ENCODE measurements at regions not wholly inside any gene's neighbourhood (a gene's known extent, or its start where the extent isn't known, plus 50 kb on each side); places are given as distances from the start of the nearest gene placed in this dataset.
A peak's percentile ranks its signal among the peaks of the same experiment; 100 is the strongest.

GRCh38 chr22:49548356-49549202, 279.1 kb downstream of the BRD1 start:
- DNase-seq (ENCODE audit: low read depth, low spot score) (no peak), ATAC-seq (peak; percentile 46; the same call in 1 of the 2 replicates)
- BruUV-seq (replicated peaks): no TSS peak
- Histone ChIP-seq H3K4me3 (replicated peaks in 1 of 2; ENCODE audit: low read depth in 1 of 2, low read length in 2 of 2) (no peak overlapping the region), H3K9me3 (ENCODE audit: control insufficient read depth in 1 of 2, insufficient read depth in 1 of 2, low read depth in 1 of 2, low read length in 2 of 2) (no peaks in the 10 kb centered on the region), H3K79me2 (ENCODE audit: insufficient read depth, low read length) (no peaks in the 10 kb centered on the region), H3K36me3 (ENCODE audit: control insufficient read depth in 1 of 2, insufficient read depth in 2 of 2, low read length in 2 of 2) (no peaks in the 10 kb centered on the region), H3K27me3 (ENCODE audit: insufficient read depth, low read length) (no peaks in the 10 kb centered on the region), H3K9me2 (ENCODE audit: insufficient read depth) (no peaks in the 10 kb centered on the region), H3K4me2 (ENCODE audit: low read length) (no peak overlapping the region), H4K20me1 (ENCODE audit: insufficient read depth) (no peaks in the 10 kb centered on the region), H3K9ac (ENCODE audit: low read length) (no peak overlapping the region), H3K27ac (ENCODE audit: low read depth, low read length) (no peak overlapping the region), H3K4me1 (ENCODE audit: control insufficient read depth in 1 of 2, insufficient read depth in 2 of 2, low read length in 2 of 2) (no peaks in the 10 kb centered on the region), H2AFZ (ENCODE audit: low read depth, low read length, poor library complexity, severe bottlenecking) (no peak overlapping the region)
- ChIA-PET RAD21 (ENCODE audit: low non-redundant PET in 1 of 2, low total read pairs in 2 of 2, uncharacterized antibody in 2 of 2, unreplicated experiment in 2 of 2) (no interaction called here), CTCF (interaction anchor here (3.6 kb wide), 1 partner anchor 115 kb away, joined by 17 read pairs; no protein-coding TSS in a partner anchor), POLR2A (no interaction called here)
- intact Hi-C loops (cut with micrococcal nuclease): no loop called here
- TF ChIP-seq TCF7L2 (IDR thresholded peaks at IDR 0.05; ENCODE audit: borderline replicate concordance, extremely low read depth, insufficient read depth, insufficient read length) (no peak), POLR2A (IDR thresholded peaks at IDR 0.05; ENCODE audit: borderline replicate concordance, extremely low read depth, insufficient read depth, insufficient read length) (no peak), EZH2phosphoT487 (IDR thresholded peaks at IDR 0.05; ENCODE audit: borderline replicate concordance) (no peak), EZH2 (IDR thresholded peaks at IDR 0.05) (no peak), EGR1 (IDR thresholded peaks at IDR 0.05; ENCODE audit: low read depth) (no peak), SP1 (IDR thresholded peaks at IDR 0.05; ENCODE audit: low read depth) (no peak), ZBTB33 (IDR thresholded peaks at IDR 0.05; ENCODE audit: extremely low read depth, insufficient replicate concordance, low read length) (no peak), RAD21 (IDR thresholded peaks at IDR 0.05; ENCODE audit: low read depth) (peak; percentile 33), JUND (IDR thresholded peaks at IDR 0.05) (no peak)
- TF ChIP-seq, protein P1, sequence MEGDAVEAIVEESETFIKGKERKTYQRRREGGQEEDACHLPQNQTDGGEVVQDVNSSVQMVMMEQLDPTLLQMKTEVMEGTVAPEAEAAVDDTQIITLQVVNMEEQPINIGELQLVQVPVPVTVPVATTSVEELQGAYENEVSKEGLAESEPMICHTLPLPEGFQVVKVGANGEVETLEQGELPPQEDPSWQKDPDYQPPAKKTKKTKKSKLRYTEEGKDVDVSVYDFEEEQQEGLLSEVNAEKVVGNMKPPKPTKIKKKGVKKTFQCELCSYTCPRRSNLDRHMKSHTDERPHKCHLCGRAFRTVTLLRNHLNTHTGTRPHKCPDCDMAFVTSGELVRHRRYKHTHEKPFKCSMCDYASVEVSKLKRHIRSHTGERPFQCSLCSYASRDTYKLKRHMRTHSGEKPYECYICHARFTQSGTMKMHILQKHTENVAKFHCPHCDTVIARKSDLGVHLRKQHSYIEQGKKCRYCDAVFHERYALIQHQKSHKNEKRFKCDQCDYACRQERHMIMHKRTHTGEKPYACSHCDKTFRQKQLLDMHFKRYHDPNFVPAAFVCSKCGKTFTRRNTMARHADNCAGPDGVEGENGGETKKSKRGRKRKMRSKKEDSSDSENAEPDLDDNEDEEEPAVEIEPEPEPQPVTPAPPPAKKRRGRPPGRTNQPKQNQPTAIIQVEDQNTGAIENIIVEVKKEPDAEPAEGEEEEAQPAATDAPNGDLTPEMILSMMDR (IDR thresholded peaks at IDR 0.05 in 2 of 3, conservative IDR thresholded peaks at IDR 0.05 in 1 of 3; ENCODE audit: borderline replicate concordance in 1 of 3, insufficient read depth in 1 of 3, low read depth in 2 of 3, low read length in 2 of 3): peak; percentile 29 to 41 (median 30); a peak in 1 of 6 replicates
- TF ChIP-seq, protein P2, sequence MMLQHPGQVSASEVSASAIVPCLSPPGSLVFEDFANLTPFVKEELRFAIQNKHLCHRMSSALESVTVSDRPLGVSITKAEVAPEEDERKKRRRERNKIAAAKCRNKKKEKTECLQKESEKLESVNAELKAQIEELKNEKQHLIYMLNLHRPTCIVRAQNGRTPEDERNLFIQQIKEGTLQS (IDR thresholded peaks at IDR 0.05): no peak
